NT2/D1 (cell line): ENCODE measurements at regions not wholly inside any gene's neighbourhood (a gene's known extent, or its start where the extent isn't known, plus 50 kb on each side); places are given as distances from the start of the nearest gene placed in this dataset.

ENCODE experiments used
- SUZ12 ChIP-seq: IDR thresholded peaks from 2 replicates; pipeline ENCODE4 v1.6.1; 2011; ENCODE audit not compliant: insufficient read length, insufficient read depth; ENCODE audit errors: extremely low read depth
- YY1 ChIP-seq: IDR thresholded peaks from 2 replicates; pipeline ENCODE4 v1.6.1; 2011; ENCODE audit not compliant: insufficient read length, insufficient read depth

DNA sequence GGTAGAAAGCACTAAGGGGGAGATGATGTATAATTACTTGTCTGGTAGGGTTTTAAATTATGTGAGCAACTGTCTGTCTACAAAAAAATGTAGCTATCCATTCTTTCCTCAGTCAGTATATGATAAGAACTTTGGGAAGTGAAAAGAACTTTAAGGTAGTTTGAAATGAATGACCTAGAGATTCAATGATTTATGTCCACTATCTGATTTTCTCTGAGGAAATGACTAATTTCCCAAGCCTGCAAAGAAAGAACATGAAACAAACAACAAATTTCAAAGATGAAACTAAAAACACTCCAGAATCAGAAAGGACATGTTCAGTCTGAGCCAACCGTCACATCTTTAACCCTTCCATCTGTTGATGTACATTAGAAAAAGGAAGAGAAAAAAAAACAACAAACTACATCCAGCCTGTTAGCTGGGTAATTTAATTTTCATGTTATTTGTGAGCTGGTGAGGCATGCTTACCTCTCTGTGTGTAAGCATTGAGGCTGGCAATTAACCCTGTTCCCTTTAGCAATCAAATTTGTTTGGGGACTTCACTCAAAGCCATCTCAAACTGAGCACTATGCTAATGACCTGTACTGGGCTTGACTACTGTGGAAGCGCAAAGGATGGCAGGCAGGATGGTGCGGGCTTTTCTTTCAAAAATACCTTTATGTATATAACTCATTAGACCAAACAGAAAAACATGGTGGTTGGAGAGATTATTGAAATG is 220.1 kb downstream of the TUSC7 start:
- no peak for TF ChIP-seq YY1
- TF ChIP-seq SUZ12, result no peak
